Skeletal muscle satellite cell (primary cell): ENCODE measurements at regions not wholly inside any gene's neighbourhood (a gene's known extent, or its start where the extent isn't known, plus 50 kb on each side); places are given as distances from the start of the nearest gene placed in this dataset.
A peak's percentile ranks its signal among the peaks of the same experiment; 100 is the strongest.
"Not testable (repeated sequence)": the region's sequence is repeated elsewhere in the genome, so short reads cannot be mapped to it uniquely, and the experiment has no call there.

Source experiments
- H3K27me3 ChIP-seq: 2 replicates; pipeline ENCODE4 v1.7.0; 2013; ENCODE audit warnings: low read length; ENCODE audit not compliant: control insufficient read depth, insufficient read depth
- H3K36me3 ChIP-seq: 2 replicates; pipeline ENCODE4 v1.7.0; 2013; ENCODE audit warnings: mild to moderate bottlenecking, control low read depth, low read length; ENCODE audit not compliant: insufficient read depth
- H3K4me1 ChIP-seq: 2 replicates; pipeline ENCODE4 v1.7.0; 2013; ENCODE audit warnings: low read length; ENCODE audit not compliant: control insufficient read depth, insufficient read depth
- H3K4me2 ChIP-seq: 2 replicates; pipeline ENCODE4 v1.7.0; 2013; ENCODE audit warnings: mild to moderate bottlenecking, low read length
- H3K4me3 ChIP-seq: 2 replicates; pipeline ENCODE4 v1.7.0; 2013; ENCODE audit warnings: low read length
- H3K9ac ChIP-seq: 2 replicates; pipeline ENCODE4 v1.7.0; 2013; ENCODE audit warnings: mild to moderate bottlenecking, low read depth, low read length, moderate library complexity
- H3K9me3 ChIP-seq: replicated peaks from 2 replicates; pipeline ENCODE4 v1.7.0; 2013; ENCODE audit warnings: mild to moderate bottlenecking, control low read depth, low read length

- Histone ChIP-seq H3K4me3 (no peak overlapping the region), H3K4me1 (peaks cover 3% of the 10 kb centered on the region), H3K36me3 (no peaks in the 10 kb centered on the region), H3K27me3 (peaks cover 23% of the 10 kb centered on the region), H3K4me2 (no peak overlapping the region), H3K9me3 (no peaks in the 10 kb centered on the region), H3K9ac (no peak overlapping the region)
These were observed 160.8 kb upstream of the PITRM1 start for GRCh38 chr10:3333426-3333825.

GRCh38 chr10:3331690-3332230, 159.2 kb upstream of the PITRM1 start:
- no peaks in the 10 kb centered on the region for H3K36me3 ChIP-seq
- H3K9ac ChIP-seq, result no peak overlapping the region
- H3K9me3 ChIP-seq, result no peaks in the 10 kb centered on the region
- H3K4me3 ChIP-seq, result no peak overlapping the region
- H3K4me2 ChIP-seq, result no peak overlapping the region
- H3K27me3 ChIP-seq, result peaks cover 20% of the 10 kb centered on the region
- peaks cover 3% of the 10 kb centered on the region for H3K4me1 ChIP-seq

GRCh38 chr10:3331187-3331586, 158.6 kb upstream of the PITRM1 start:
- Histone ChIP-seq H3K36me3 (no peaks in the 10 kb centered on the region), H3K9ac (no peak overlapping the region), H3K9me3 (no peaks in the 10 kb centered on the region), H3K4me2 (no peak overlapping the region), H3K27me3 (peaks cover 14% of the 10 kb centered on the region), H3K4me1 (peaks cover 3% of the 10 kb centered on the region), H3K4me3 (no peak overlapping the region)

- no peak overlapping the region for H3K9ac ChIP-seq
- no peaks in the 10 kb centered on the region for H3K9me3 ChIP-seq
- H3K4me2 ChIP-seq, result no peak overlapping the region
- H3K36me3 ChIP-seq, result no peaks in the 10 kb centered on the region
- no peak overlapping the region for H3K4me3 ChIP-seq
- peaks cover 3% of the 10 kb centered on the region for H3K4me1 ChIP-seq
- peaks cover 9% of the 10 kb centered on the region for H3K27me3 ChIP-seq
These were observed 158.1 kb upstream of the PITRM1 start for GRCh38 chr10:3330663-3331062.

GRCh38 chr10:3325954-3326750, 153.6 kb upstream of the PITRM1 start:
- peaks cover 14% of the 10 kb centered on the region for H3K4me1 ChIP-seq
- H3K4me3 ChIP-seq, result no peak overlapping the region
- H3K9me3 ChIP-seq, result no peaks in the 10 kb centered on the region
- H3K4me2 ChIP-seq, result no peak overlapping the region
- H3K9ac ChIP-seq, result no peak overlapping the region
- H3K36me3 ChIP-seq, result no peaks in the 10 kb centered on the region
- H3K27me3 ChIP-seq, result no peaks in the 10 kb centered on the region

- Histone ChIP-seq H3K9me3 (no peaks in the 10 kb centered on the region), H3K4me1 (peaks cover 10% of the 10 kb centered on the region), H3K4me3 (no peak overlapping the region), H3K36me3 (no peaks in the 10 kb centered on the region), H3K27me3 (no peaks in the 10 kb centered on the region), H3K9ac (no peak overlapping the region), H3K4me2 (no peak overlapping the region)
These were observed 152.0 kb upstream of the PITRM1 start for GRCh38 chr10:3324612-3325038.

- no peaks in the 10 kb centered on the region for H3K9me3 ChIP-seq
- peaks cover 10% of the 10 kb centered on the region for H3K4me1 ChIP-seq
- no peak overlapping the region for H3K9ac ChIP-seq
- H3K4me2 ChIP-seq, result peak overlapping the region; percentile 60
- no peaks in the 10 kb centered on the region for H3K36me3 ChIP-seq
- H3K27me3 ChIP-seq, result no peaks in the 10 kb centered on the region
- H3K4me3 ChIP-seq, result peak overlapping the region; percentile 24
These were observed 151.4 kb upstream of the PITRM1 start for GRCh38 chr10:3323865-3324498.

GRCh38 chr10:3321123-3321522, 148.5 kb upstream of the PITRM1 start:
- Histone ChIP-seq H3K9ac (no peak overlapping the region), H3K4me2 (no peak overlapping the region), H3K36me3 (no peaks in the 10 kb centered on the region), H3K4me3 (no peak overlapping the region), H3K27me3 (peaks cover 7% of the 10 kb centered on the region), H3K9me3 (no peaks in the 10 kb centered on the region), H3K4me1 (peaks cover 10% of the 10 kb centered on the region)

GRCh38 chr10:3319811-3320226, 147.2 kb upstream of the PITRM1 start:
- H3K4me1 ChIP-seq, result peaks cover 10% of the 10 kb centered on the region
- no peak overlapping the region for H3K4me3 ChIP-seq
- H3K36me3 ChIP-seq, result no peaks in the 10 kb centered on the region
- H3K9me3 ChIP-seq, result no peaks in the 10 kb centered on the region
- no peak overlapping the region for H3K4me2 ChIP-seq
- H3K27me3 ChIP-seq, result peaks cover 17% of the 10 kb centered on the region
- H3K9ac ChIP-seq, result no peak overlapping the region

- H3K4me3 ChIP-seq, H3K36me3 ChIP-seq, H3K4me2 ChIP-seq, H3K9me3 ChIP-seq, H3K4me1 ChIP-seq, H3K9ac ChIP-seq: not testable (repeated sequence)
- H3K27me3 ChIP-seq, result peaks cover 21% of the 10 kb centered on the region
These were observed 145.9 kb upstream of the PITRM1 start for GRCh38 chr10:3318480-3318807.

GRCh38 chr10:3317553-3318479, 145.2 kb upstream of the PITRM1 start:
- not testable (repeated sequence) for H3K36me3 ChIP-seq, H3K9ac ChIP-seq, H3K4me2 ChIP-seq, H3K4me3 ChIP-seq, H3K9me3 ChIP-seq, H3K4me1 ChIP-seq
- peaks cover 26% of the 10 kb centered on the region for H3K27me3 ChIP-seq
